Sigmoid colon (tissue), 6 donors: ENCODE measurements at regions not wholly inside any gene's neighbourhood (a gene's known extent, or its start where the extent isn't known, plus 50 kb on each side); places are given as distances from the start of the nearest gene placed in this dataset.

Experiments
- DNase-seq: peaks from one replicate; pipeline ENCODE4 v3.0.0-alpha.2; 2019
- H3K27ac ChIP-seq, 4 donors: fragments of 200-600 bp; sonication (generic); one replicate each; pipeline ENCODE4 v1.5.1; 2016 to 2019; ENCODE audit warnings: mild to moderate bottlenecking in 1 of 4
- H3K27me3 ChIP-seq, 3 donors: fragments of 200-600 bp; sonication (generic); one replicate each; pipeline ENCODE4 v1.5.1; 2019; ENCODE audit warnings: mild to moderate bottlenecking in 1 of 3
- H3K36me3 ChIP-seq, 4 donors: fragments of 200-600 bp; sonication (generic); one replicate each; pipeline ENCODE4 v1.5.1; 2016 to 2019
- H3K4me1 ChIP-seq, 4 donors: fragments of 200-600 bp; sonication (generic); one replicate each; pipeline ENCODE4 v1.5.1; 2017 to 2019
- H3K4me3 ChIP-seq, 4 donors: fragments of 200-600 bp; sonication (generic); one replicate each; pipeline ENCODE4 v1.5.1; 2017 to 2019; ENCODE audit warnings: mild to moderate bottlenecking in 2 of 4, moderate library complexity in 1 of 4
- H3K9me3 ChIP-seq, 4 donors: fragments of 200-600 bp in 3 of 4; sonication (generic) in 3 of 4; one replicate each; pipeline versions ENCODE4 v1.5.1 to v1.6.1; 2013 to 2019
- EP300 ChIP-seq, 4 donors: sonication (generic); formaldehyde crosslinking; IDR thresholded peaks; one replicate each; pipeline ENCODE4 v1.6.1; 2017; ENCODE audit warnings: antibody characterized with exemption in 4 of 4
- POLR2A ChIP-seq, 2 donors: fragments of 450-650 bp; IDR thresholded peaks; one replicate each; pipeline ENCODE4 v1.6.1; 2016; ENCODE audit warnings: antibody characterized with exemption in 2 of 2, mild to moderate bottlenecking in 2 of 2, moderate library complexity in 2 of 2
- POLR2AphosphoS5 ChIP-seq, 4 donors: sonication (generic); formaldehyde crosslinking; IDR thresholded peaks; one replicate each; pipeline ENCODE4 v1.6.1; 2017; ENCODE audit warnings: antibody characterized with exemption in 4 of 4
- WGBS, 2 donors: extraction: QIAGEN DNeasy Blood & Tissue Kit; methylation state at CpG; one replicate each; pipeline ENCODE4 v1.1.7; 2013; 5-methylcytosine and 5-hydroxymethylcytosine counted together
- intact Hi-C: fragments of 100-400 bp; cut with DNase I; formaldehyde crosslinking; loops from one replicate; pipeline ENCODE4 v1.15.1; 2023
- TF ChIP-seq, protein P1 (sequence below), 4 experiments: fragments of 450-650 bp in 3 of 4; fragments of 200-600 bp in 1 of 4; IDR thresholded peaks; one replicate each; pipeline ENCODE4 v1.5.1; 2016 to 2019; ENCODE audit warnings: antibody characterized with exemption in 4 of 4, mild to moderate bottlenecking in 3 of 4, moderate library complexity in 2 of 4
- donor health status: healthy with polysubstance abuse.
- donor health status: healthy.

DNA sequence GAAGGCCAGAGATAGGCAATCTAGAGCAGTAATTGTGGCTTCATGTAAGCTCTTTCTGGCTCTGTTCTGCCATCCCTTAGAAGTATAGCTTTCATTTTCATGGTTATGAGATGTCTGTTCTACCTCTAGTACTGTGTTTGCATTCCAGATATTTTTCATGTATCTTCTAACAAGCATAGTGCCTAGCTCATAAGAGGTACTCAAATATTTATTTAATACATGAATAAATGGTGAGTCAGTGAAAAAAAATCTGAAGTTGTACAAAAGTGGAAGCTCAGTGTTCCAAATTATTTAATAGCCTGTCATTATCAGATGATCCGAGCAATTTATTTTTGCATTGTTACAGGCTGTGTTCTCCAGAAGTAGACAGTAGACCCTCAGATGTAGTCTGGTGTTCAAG lies 64.3 kb downstream of the OXSM start:
- TF ChIP-seq EP300 (IDR thresholded peaks at IDR 0.05), result no peak
- no peak for TF ChIP-seq POLR2A (IDR thresholded peaks at IDR 0.05)
- TF ChIP-seq POLR2AphosphoS5 (IDR thresholded peaks at IDR 0.05), result no peak
- TF ChIP-seq, protein P1, sequence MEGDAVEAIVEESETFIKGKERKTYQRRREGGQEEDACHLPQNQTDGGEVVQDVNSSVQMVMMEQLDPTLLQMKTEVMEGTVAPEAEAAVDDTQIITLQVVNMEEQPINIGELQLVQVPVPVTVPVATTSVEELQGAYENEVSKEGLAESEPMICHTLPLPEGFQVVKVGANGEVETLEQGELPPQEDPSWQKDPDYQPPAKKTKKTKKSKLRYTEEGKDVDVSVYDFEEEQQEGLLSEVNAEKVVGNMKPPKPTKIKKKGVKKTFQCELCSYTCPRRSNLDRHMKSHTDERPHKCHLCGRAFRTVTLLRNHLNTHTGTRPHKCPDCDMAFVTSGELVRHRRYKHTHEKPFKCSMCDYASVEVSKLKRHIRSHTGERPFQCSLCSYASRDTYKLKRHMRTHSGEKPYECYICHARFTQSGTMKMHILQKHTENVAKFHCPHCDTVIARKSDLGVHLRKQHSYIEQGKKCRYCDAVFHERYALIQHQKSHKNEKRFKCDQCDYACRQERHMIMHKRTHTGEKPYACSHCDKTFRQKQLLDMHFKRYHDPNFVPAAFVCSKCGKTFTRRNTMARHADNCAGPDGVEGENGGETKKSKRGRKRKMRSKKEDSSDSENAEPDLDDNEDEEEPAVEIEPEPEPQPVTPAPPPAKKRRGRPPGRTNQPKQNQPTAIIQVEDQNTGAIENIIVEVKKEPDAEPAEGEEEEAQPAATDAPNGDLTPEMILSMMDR (IDR thresholded peaks at IDR 0.05), result no peak
- WGBS, 2 donors, result 85 to 88% methylated on average over 1 of the region's 1 CpG
- no peak for DNase-seq
- intact Hi-C loops, result no loop called here
- peak overlapping the region; percentile 24 to 64 (median 54) for H3K27ac ChIP-seq
- no peaks in the 10 kb centered on the region for H3K27me3 ChIP-seq
- H3K9me3 ChIP-seq, result no peaks in the 10 kb centered on the region
- no peaks in the 10 kb centered on the region for H3K36me3 ChIP-seq
- H3K4me1 ChIP-seq, result peaks cover 0 to 23% (median 11%) of the 10 kb centered on the region in 4 donors
- no peak overlapping the region for H3K4me3 ChIP-seq

GRCh38 chr3:25854635-25855034 lies 64.7 kb downstream of the OXSM start:
- intact Hi-C loops, result loop anchor here (5.0 kb wide), 1 partner anchor 207 kb away; no protein-coding TSS in a partner anchor
- Histone ChIP-seq H3K27me3 (no peaks in the 10 kb centered on the region), H3K4me3 (no peak overlapping the region), H3K4me1 (peaks cover 0 to 23% (median 11%) of the 10 kb centered on the region in 4 donors), H3K36me3 (no peaks in the 10 kb centered on the region), H3K9me3 (no peaks in the 10 kb centered on the region), H3K27ac (peak overlapping the region; percentile 24 to 64 (median 54))
- WGBS, 2 donors, result 90 to 91% methylated on average over 3 of the region's 3 CpGs
- DNase-seq, result no peak
- TF ChIP-seq POLR2AphosphoS5 (IDR thresholded peaks at IDR 0.05), result no peak
- TF ChIP-seq, protein P1 (IDR thresholded peaks at IDR 0.05), result no peak
- no peak for TF ChIP-seq POLR2A (IDR thresholded peaks at IDR 0.05)
- no peak for TF ChIP-seq EP300 (IDR thresholded peaks at IDR 0.05)

- WGBS, 2 donors, result 47 to 71% methylated on average over 1 of the region's 1 CpG
- DNase-seq, result no peak
- intact Hi-C loops, result loop anchor here (5.0 kb wide), 1 partner anchor 208 kb away; no protein-coding TSS in a partner anchor
- Histone ChIP-seq H3K27ac (peak overlapping the region in 1 of 4 donors; percentile 64), H3K4me1 (peaks cover 0 to 23% (median 11%) of the 10 kb centered on the region in 4 donors), H3K27me3 (no peaks in the 10 kb centered on the region), H3K4me3 (no peak overlapping the region), H3K36me3 (no peaks in the 10 kb centered on the region), H3K9me3 (peaks cover 0 to 3% (median 0%) of the 10 kb centered on the region in 4 donors)
- TF ChIP-seq EP300 (IDR thresholded peaks at IDR 0.05), result no peak
- no peak for TF ChIP-seq POLR2A (IDR thresholded peaks at IDR 0.05)
- TF ChIP-seq POLR2AphosphoS5 (IDR thresholded peaks at IDR 0.05), result no peak
- TF ChIP-seq, protein P1 (IDR thresholded peaks at IDR 0.05), result no peak
These were observed 65.4 kb downstream of the OXSM start for GRCh38 chr3:25855266-25855784.

GRCh38 chr3:25856902-25857518 lies 67.1 kb downstream of the OXSM start:
- no peak overlapping the region for H3K27ac ChIP-seq
- peaks cover 0 to 4% (median 0%) of the 10 kb centered on the region in 4 donors for H3K9me3 ChIP-seq
- TF ChIP-seq POLR2A (IDR thresholded peaks at IDR 0.05) (no peak), POLR2AphosphoS5 (IDR thresholded peaks at IDR 0.05) (no peak), EP300 (IDR thresholded peaks at IDR 0.05) (no peak)
- TF ChIP-seq, protein P1 (IDR thresholded peaks at IDR 0.05), result peak in 3 of 4 experiments; percentile 30 to 45 (median 38)
- H3K4me1 ChIP-seq, result peaks cover 0 to 23% (median 11%) of the 10 kb centered on the region in 4 donors
- WGBS, 2 donors, result 51 to 64% methylated on average over 3 of the region's 3 CpGs
- intact Hi-C loops, result loop anchor here (5.0 kb wide), 1 partner anchor 210 kb away; no protein-coding TSS in a partner anchor
- H3K27me3 ChIP-seq, result no peaks in the 10 kb centered on the region
- H3K36me3 ChIP-seq, result no peaks in the 10 kb centered on the region
- H3K4me3 ChIP-seq, result no peak overlapping the region
- DNase-seq, result no peak
